HCT116 (cell line): ENCODE measurements at regions not wholly inside any gene's neighbourhood (a gene's known extent, or its start where the extent isn't known, plus 50 kb on each side); places are given as distances from the start of the nearest gene placed in this dataset.

Experiments used
- ATAC-seq: fragments of 200-7000 bp; cut with Tn5 transposase; 2 replicates; pipeline ENCODE4 v1.9.1; 2020; ENCODE audit warnings: mild to moderate bottlenecking, moderate library complexity
- BruUV-seq: library from RNA; stranded (reverse); fragments of 400-500 nt; replicated peaks from 2 replicates; lab custom pipeline; 2021; lab: Mats Ljungman, UMichigan
- CTCF ChIA-PET: fragments of 300-600 bp; sonication (Branson Sonifier 250); formaldehyde crosslinking; loops from one replicate; lab custom pipeline; 2021; ENCODE audit warnings: antibody characterized with exemption; lab: Charles Lee
- POLR2A ChIA-PET: fragments of 300-600, 350-600 bp; sonication (Branson Sonifier 250); formaldehyde crosslinking; loops from one replicate; lab custom pipeline; 2021; ENCODE audit warnings: antibody characterized with exemption; lab: Charles Lee
- RAD21 ChIA-PET, 2 experiments: fragments of 300-600 bp; sonication (Branson Sonifier 250); formaldehyde crosslinking; loops; one replicate each; lab custom pipeline; 2023; ENCODE audit warnings: low total read pairs in 2 of 2; ENCODE audit not compliant: uncharacterized antibody in 2 of 2, unreplicated experiment in 2 of 2, low non-redundant PET in 1 of 2; lab: Charles Lee
- DNase-seq: peaks from one replicate; pipeline ENCODE4 v3.0.0-alpha.2; 2010; ENCODE audit warnings: low read depth, low spot score
- H2AFZ ChIP-seq: fragments of 200-600 bp; shearing (Covaris generic), sonication (generic); 2 replicates; pipeline ENCODE4 v1.6.1; 2017; ENCODE audit warnings: low read depth, mixed run types, mixed read lengths, antibody characterized with exemption, low read length; ENCODE audit not compliant: poor library complexity, severe bottlenecking
- H3K27ac ChIP-seq: 2 replicates; pipeline ENCODE4 v1.5.1; 2012; ENCODE audit warnings: low read depth, low read length
- H3K27me3 ChIP-seq: fragments of 200-600 bp; sonication (generic); 2 replicates; pipeline ENCODE4 v1.6.1; 2016; ENCODE audit warnings: mixed run types, low read length, mixed read lengths; ENCODE audit not compliant: insufficient read depth
- H3K36me3 ChIP-seq, 2 experiments: fragments of 200-500 bp in 1 of 2; fragments of 200-600 bp in 1 of 2; sonication (Bioruptor generic) in 1 of 2; sonication (generic) in 1 of 2; 2 replicates each; pipeline versions ENCODE4 v1.5.1 to v1.6.1; 2014 to 2016; ENCODE audit warnings: low read length in 2 of 2, inconsistent platforms in 1 of 2, mixed read lengths in 1 of 2, mixed run types in 1 of 2; ENCODE audit not compliant: insufficient read depth in 2 of 2, control insufficient read depth in 1 of 2
- H3K4me1 ChIP-seq, 2 experiments: fragments of 200-600 bp in 1 of 2; sonication (generic) in 1 of 2; 2 replicates each; pipeline versions ENCODE4 v1.5.1 to v1.6.1; 2012 to 2017; ENCODE audit warnings: low read length in 2 of 2, inconsistent platforms in 1 of 2, mild to moderate bottlenecking in 1 of 2, mixed read lengths in 1 of 2, mixed run types in 1 of 2, moderate library complexity in 1 of 2; ENCODE audit not compliant: insufficient read depth in 2 of 2, control insufficient read depth in 1 of 2
- H3K4me2 ChIP-seq: fragments of 200-600 bp; sonication (generic); 2 replicates; pipeline ENCODE4 v1.6.1; 2017; ENCODE audit warnings: mixed run types, low read length, mixed read lengths
- H3K4me3 ChIP-seq, 2 experiments: fragments of 200-600 bp in 1 of 2; sonication (generic) in 1 of 2; replicated peaks in 1 of 2; 2 replicates each; pipeline ENCODE4 v1.5.1; 2011 to 2016; ENCODE audit warnings: low read length in 2 of 2, control low read depth in 1 of 2, low read depth in 1 of 2, mild to moderate bottlenecking in 1 of 2, mixed read lengths in 1 of 2, mixed run types in 1 of 2
- H3K79me2 ChIP-seq: fragments of 200-600 bp; sonication (generic); 2 replicates; pipeline ENCODE4 v1.6.1; 2017; ENCODE audit warnings: mild to moderate bottlenecking, mixed run types, low read length, moderate library complexity, mixed read lengths; ENCODE audit not compliant: insufficient read depth
- H3K9ac ChIP-seq: fragments of 200-600 bp; sonication (generic); 2 replicates; pipeline ENCODE4 v1.6.1; 2016; ENCODE audit warnings: low read length, mixed read lengths
- H3K9me2 ChIP-seq: fragments of 200-600 bp; sonication (generic), shearing (Covaris generic); 2 replicates; pipeline ENCODE4 v1.6.1; 2017; ENCODE audit warnings: mixed run types, mild to moderate bottlenecking, moderate library complexity; ENCODE audit not compliant: insufficient read depth
- H3K9me3 ChIP-seq, 2 experiments: fragments of 200-500 bp in 1 of 2; fragments of 200-600 bp in 1 of 2; sonication (Bioruptor generic) in 1 of 2; sonication (generic) in 1 of 2; 2 replicates each; pipeline ENCODE4 v1.6.1; 2014 to 2017; ENCODE audit warnings: low read length in 2 of 2, mixed read lengths in 2 of 2, inconsistent platforms in 1 of 2, low read depth in 1 of 2, mild to moderate bottlenecking in 1 of 2, mixed run types in 1 of 2, moderate library complexity in 1 of 2; ENCODE audit not compliant: control insufficient read depth in 1 of 2, insufficient read depth in 1 of 2
- H4K20me1 ChIP-seq: fragments of 200-600 bp; sonication (generic), shearing (Covaris generic); 2 replicates; pipeline ENCODE4 v1.6.1; 2017; ENCODE audit warnings: mixed run types, mild to moderate bottlenecking, moderate library complexity; ENCODE audit not compliant: insufficient read depth
- CBX3 ChIP-seq: IDR thresholded peaks from 2 replicates; pipeline ENCODE4 v1.6.1; 2012; ENCODE audit warnings: low read depth
- CEBPB ChIP-seq: IDR thresholded peaks from 2 replicates; pipeline ENCODE4 v1.6.1; 2012; ENCODE audit warnings: low read depth
- EGR1 ChIP-seq: IDR thresholded peaks from 2 replicates; pipeline ENCODE4 v1.6.1; 2012; ENCODE audit warnings: low read depth
- ELF1 ChIP-seq: IDR thresholded peaks from 2 replicates; pipeline ENCODE4 v1.6.1; 2012; ENCODE audit warnings: low read depth, borderline replicate concordance
- EZH2 ChIP-seq: fragments of 200-600 bp; sonication (generic); IDR thresholded peaks from 2 replicates; pipeline ENCODE4 v1.6.1; 2017; ENCODE audit warnings: antibody characterized with exemption, mixed run types
- POLR2AphosphoS5 ChIP-seq: IDR thresholded peaks from 2 replicates; pipeline ENCODE4 v1.6.1; 2011; ENCODE audit warnings: mild to moderate bottlenecking, low read depth, low read length, moderate library complexity
- SRF ChIP-seq: IDR thresholded peaks from 2 replicates; pipeline ENCODE4 v1.6.1; 2012; ENCODE audit warnings: low read depth
- TCF7L2 ChIP-seq: IDR thresholded peaks from 2 replicates; pipeline ENCODE4 v1.7.0; 2011; ENCODE audit warnings: borderline replicate concordance, inconsistent platforms; ENCODE audit not compliant: insufficient read depth, insufficient read length; ENCODE audit errors: extremely low read depth
- YY1 ChIP-seq: IDR thresholded peaks from 2 replicates; pipeline ENCODE4 v1.6.1; 2011; ENCODE audit warnings: low read length, low read depth, moderate library complexity, mild to moderate bottlenecking; ENCODE audit not compliant: insufficient replicate concordance; ENCODE audit errors: extremely low read depth
- ZNF274 ChIP-seq: fragments of 200-500 bp; sonication (Bioruptor generic); IDR thresholded peaks from 2 replicates; pipeline ENCODE4 v1.6.1; 2014; ENCODE audit warnings: mild to moderate bottlenecking, low read depth, low read length, inconsistent platforms
- intact Hi-C: fragments of 100-400 bp; cut with micrococcal nuclease; formaldehyde crosslinking; loops from 2 replicates; pipeline ENCODE4 v1.10.0; 2022
- TF ChIP-seq, protein P1 (sequence below): IDR thresholded peaks from 2 replicates; pipeline ENCODE4 v1.6.1; 2012
- TF ChIP-seq, protein P2 (sequence below): IDR thresholded peaks from 2 replicates; pipeline ENCODE4 v1.6.1; 2012
- TF ChIP-seq, protein P3 (sequence below): IDR thresholded peaks from 2 replicates; pipeline ENCODE4 v1.6.1; 2011; ENCODE audit warnings: mild to moderate bottlenecking, low read length, moderate library complexity; ENCODE audit not compliant: insufficient replicate concordance; ENCODE audit errors: extremely low read depth

DNA sequence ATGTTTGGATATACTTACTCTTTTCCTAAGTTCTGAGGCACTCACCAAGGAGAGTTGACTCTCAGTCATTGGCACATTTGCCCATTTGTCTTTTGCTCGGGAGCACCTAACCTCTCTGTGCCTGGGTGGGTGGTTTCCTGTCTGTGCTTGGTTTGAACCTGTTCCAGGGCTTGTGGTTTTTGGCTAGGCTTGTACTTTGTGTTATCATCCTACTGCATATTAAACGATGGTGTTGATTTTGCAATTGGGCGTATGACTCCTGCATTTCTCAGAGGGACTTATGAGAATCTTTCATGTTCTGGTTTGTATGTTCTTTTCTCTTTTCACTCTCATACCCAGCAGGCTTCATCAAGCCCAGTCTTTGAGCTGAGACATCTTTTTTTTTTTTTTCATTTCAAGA is 161.7 kb downstream of the BTC start:
- CTCF ChIA-PET = interaction anchor here (1.0 kb wide), 1 partner anchor 10 kb away, joined by 5 read pairs; no protein-coding TSS in a partner anchor
- peak; percentile 64 for ATAC-seq
- H2AFZ ChIP-seq = no peak overlapping the region

DNA sequence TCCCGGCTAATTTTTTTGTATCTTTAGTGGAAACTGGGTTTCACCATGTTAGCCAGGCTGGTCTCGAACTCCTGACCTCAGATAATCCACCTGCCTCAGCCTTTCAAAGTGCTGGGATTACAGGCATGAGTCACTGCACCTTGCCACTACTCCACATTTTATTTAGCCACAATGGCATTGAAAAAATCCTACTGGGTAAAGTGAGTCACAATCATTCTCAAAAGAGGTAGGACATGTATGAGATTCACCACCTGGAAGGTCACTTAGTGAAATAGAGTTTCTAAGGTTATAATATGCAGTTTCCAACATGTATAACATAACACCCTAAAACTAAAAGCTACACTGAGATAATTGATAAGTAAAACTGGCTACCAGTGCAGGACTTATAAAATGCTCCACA is 159.2 kb downstream of the BTC start:
- no peaks in the 10 kb centered on the region for H3K9me2 ChIP-seq
- ATAC-seq (peak; percentile 48), DNase-seq (peak; percentile 87)
- H4K20me1 ChIP-seq = no peaks in the 10 kb centered on the region
- CTCF ChIA-PET = no interaction called here
- H3K9ac ChIP-seq = peak overlapping the region; percentile 64
- RAD21 ChIA-PET = no interaction called here
- H3K79me2 ChIP-seq = peaks cover 22% of the 10 kb centered on the region
- peaks cover 85 to 100% of the 10 kb centered on the region in 2 experiments for H3K4me1 ChIP-seq
- BruUV-seq = no TSS peak
- intact Hi-C loops = loop anchor here (1.0 kb wide), 1 partner anchor 19 kb away; no protein-coding TSS in a partner anchor
- peak overlapping the region; percentile 66 for H3K4me2 ChIP-seq
- POLR2A ChIA-PET = interaction anchor here (1.0 to 5.0 kb wide), 12 partner anchors 11 to 190 kb away, joined by 3 to 43 read pairs (median 8); partner anchors contain the start of gene AREG
- peak overlapping the region; percentile 94 for H3K27ac ChIP-seq
- no peaks in the 10 kb centered on the region for H3K27me3 ChIP-seq
- H3K36me3 ChIP-seq = no peaks in the 10 kb centered on the region; a peak in 1 of 4 replicates
- no peak overlapping the region for H3K4me3 ChIP-seq
- H2AFZ ChIP-seq = no peak overlapping the region
- no peaks in the 10 kb centered on the region for H3K9me3 ChIP-seq
- TF ChIP-seq, protein P1, sequence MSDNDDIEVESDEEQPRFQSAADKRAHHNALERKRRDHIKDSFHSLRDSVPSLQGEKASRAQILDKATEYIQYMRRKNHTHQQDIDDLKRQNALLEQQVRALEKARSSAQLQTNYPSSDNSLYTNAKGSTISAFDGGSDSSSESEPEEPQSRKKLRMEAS = no peak
- TF ChIP-seq TCF7L2 = no peak
- TF ChIP-seq, protein P2, sequence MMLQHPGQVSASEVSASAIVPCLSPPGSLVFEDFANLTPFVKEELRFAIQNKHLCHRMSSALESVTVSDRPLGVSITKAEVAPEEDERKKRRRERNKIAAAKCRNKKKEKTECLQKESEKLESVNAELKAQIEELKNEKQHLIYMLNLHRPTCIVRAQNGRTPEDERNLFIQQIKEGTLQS = no peak
- no peak for TF ChIP-seq POLR2AphosphoS5
- TF ChIP-seq EZH2 = no peak
- TF ChIP-seq ELF1 = no peak
- no peak for TF ChIP-seq SRF
- TF ChIP-seq YY1 = no peak
- TF ChIP-seq CBX3 = no peak
- TF ChIP-seq, protein P3, sequence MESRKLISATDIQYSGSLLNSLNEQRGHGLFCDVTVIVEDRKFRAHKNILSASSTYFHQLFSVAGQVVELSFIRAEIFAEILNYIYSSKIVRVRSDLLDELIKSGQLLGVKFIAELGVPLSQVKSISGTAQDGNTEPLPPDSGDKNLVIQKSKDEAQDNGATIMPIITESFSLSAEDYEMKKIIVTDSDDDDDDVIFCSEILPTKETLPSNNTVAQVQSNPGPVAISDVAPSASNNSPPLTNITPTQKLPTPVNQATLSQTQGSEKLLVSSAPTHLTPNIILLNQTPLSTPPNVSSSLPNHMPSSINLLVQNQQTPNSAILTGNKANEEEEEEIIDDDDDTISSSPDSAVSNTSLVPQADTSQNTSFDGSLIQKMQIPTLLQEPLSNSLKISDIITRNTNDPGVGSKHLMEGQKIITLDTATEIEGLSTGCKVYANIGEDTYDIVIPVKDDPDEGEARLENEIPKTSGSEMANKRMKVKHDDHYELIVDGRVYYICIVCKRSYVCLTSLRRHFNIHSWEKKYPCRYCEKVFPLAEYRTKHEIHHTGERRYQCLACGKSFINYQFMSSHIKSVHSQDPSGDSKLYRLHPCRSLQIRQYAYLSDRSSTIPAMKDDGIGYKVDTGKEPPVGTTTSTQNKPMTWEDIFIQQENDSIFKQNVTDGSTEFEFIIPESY = no peak
- TF ChIP-seq ZNF274 = no peak
- TF ChIP-seq EGR1 = no peak

More for the DNA sequence above, 161.7 kb downstream of the BTC start:
- TF ChIP-seq, protein P2 = no peak
- TF ChIP-seq POLR2AphosphoS5 = peak; percentile 88
- TF ChIP-seq TCF7L2 = peak; percentile 89
- no peak for TF ChIP-seq CEBPB
- TF ChIP-seq YY1 = peak; percentile 66
- TF ChIP-seq, all 23 proteins: peak for 3
- peak overlapping the region; percentile 94 for H3K27ac ChIP-seq
- no peaks in the 10 kb centered on the region for H3K9me2 ChIP-seq
- no TSS peak for BruUV-seq
- peaks cover 86 to 100% of the 10 kb centered on the region in 2 experiments for H3K4me1 ChIP-seq
- no peaks in the 10 kb centered on the region for H4K20me1 ChIP-seq
- peak; percentile 95 for DNase-seq
- H3K9ac ChIP-seq = peak overlapping the region; percentile 64
- ChIA-PET POLR2A (interaction anchor here (0.8 to 2.5 kb wide), 10 partner anchors 18 to 256 kb away, joined by 3 to 13 read pairs (median 6); partner anchors contain the start of gene AREG), RAD21 (no interaction called here)
- H3K4me2 ChIP-seq = peak overlapping the region; percentile 66
- H3K9me3 ChIP-seq = no peaks in the 10 kb centered on the region
- H3K4me3 ChIP-seq = peak overlapping the region in 1 of 2 experiments; percentile 9; a peak in 1 of 4 replicates
- peaks cover 22% of the 10 kb centered on the region for H3K79me2 ChIP-seq
- intact Hi-C loops = no loop called here
- H3K36me3 ChIP-seq = no peaks in the 10 kb centered on the region; a peak in 1 of 4 replicates
- no peaks in the 10 kb centered on the region for H3K27me3 ChIP-seq
